Stimulated activated CD4-positive, alpha-beta T cell treated with anti-CD3 and anti-CD28 coated beads, Interleukin-4, amount 100 ng/mL, for 24 hours (primary cell): ENCODE measurements at regions not wholly inside any gene's neighbourhood (a gene's known extent, or its start where the extent isn't known, plus 50 kb on each side); places are given as distances from the start of the nearest gene placed in this dataset.
"Not testable (repeated sequence)": the region's sequence is repeated elsewhere in the genome, so short reads cannot be mapped to it uniquely, and the experiment has no call there.

Source experiments
- DNase-seq: peaks from one replicate; pipeline ENCODE4 v3.0.0-alpha.2; 2020

DNA sequence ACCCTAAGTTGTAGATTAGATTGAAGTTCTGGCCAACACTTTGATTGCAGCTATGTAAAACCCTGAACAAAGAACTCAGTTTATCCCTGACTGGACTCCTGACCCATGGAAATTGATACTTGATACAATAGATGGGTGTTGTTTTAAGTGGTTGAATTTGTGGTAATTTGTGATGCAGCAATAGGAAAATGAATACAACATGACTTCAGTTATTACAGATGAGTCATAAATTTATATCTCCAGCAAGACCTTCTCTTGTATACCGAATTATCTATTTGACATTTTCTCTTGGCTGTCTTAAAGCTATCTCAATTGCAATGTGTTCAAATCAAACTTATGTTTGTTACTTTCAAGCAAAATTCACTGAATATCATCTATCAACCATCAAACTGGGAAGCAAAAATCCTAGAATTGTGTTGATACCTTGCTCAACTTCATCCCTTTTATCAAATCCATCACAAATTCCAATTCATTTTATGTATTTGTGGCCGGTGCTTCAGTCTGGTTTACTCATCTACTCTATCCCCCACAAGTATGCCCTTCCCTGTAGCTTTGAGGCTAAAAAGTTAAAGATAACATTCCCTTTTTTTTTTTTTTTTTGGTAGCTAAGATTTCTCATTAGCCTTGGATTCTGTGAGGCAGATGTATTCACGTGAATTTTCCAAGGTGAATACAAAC, 129.4 kb upstream of the CENPW start:
- no peak for DNase-seq

DNA sequence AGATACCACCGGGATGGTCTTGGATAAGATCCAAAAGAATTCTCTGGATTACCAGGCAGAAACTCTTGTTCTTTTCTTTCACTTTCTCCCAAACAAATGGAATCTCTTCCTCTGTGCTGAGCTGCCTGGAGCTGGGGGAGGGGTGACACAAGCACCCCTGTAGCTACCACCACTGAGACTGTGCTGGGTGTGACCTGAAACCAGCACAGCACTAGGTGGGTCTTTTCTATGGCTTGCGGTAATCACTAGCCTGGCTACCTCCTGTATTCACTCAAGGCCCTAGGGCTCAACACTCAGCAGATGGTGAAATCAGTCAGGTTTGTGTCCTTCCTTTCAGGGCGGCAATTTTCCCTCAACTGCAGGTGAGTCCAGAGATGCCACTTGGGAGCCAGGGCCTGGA, 122.4 kb upstream of the CENPW start:
- no peak for DNase-seq

DNA sequence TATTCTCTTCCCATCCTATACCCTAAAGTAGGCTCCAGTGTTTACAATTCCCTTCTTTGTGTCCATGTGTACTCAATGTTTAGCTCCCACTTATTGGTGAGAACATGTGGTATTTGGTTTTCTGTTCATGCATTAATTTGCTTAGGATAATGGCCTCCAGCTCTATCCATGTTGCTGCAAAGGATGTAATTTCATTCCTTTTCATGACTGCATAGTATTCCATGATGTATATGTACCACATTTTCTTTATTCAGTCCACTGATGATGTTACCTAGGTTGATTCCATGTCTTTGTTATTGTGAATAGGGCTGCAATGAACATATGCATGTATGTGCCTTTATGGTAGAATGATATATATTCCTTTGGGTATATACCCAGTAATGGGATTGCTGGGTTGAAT, 119.0 kb upstream of the CENPW start:
- DNase-seq: not testable (repeated sequence)

DNA sequence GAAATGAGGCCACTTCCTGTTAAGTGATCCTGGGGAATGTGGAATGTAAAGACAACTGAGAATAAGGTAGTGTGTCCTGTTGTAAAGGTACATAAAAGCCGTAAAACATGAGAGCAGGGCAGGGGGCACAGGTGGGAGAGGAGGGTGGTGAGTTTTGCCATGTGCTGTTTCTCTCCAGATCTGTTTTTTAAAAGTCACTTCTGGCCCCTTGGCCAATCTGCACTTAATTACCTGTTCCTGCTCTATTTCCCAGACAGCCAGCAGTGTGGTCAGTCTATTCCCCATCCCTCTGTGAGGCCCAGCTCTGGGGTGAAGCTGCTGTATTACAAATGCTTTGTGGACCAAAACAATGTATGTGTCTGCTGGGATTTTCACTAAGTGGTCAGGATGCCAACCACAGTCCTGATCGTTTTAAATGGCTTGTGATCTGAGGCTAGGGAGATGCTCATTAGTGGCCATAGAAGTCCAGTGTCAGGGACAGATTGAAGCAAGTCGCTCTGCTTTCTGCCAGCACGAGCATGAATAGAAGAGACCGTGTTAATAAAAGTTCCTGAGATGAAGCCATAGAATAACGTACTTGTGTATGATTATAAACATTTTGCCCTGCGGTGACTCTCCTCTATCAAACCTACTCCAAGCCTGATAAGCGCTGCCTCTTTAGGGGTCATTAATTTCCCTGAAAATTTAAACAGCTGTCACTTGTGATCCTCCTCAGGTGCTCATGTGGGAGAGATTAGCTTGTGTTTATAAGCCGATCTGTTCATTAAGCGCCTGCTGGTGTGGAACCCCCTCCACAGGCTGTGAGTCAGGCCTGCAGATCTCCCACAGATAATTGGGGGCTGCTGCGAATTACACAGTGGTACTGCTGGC, 111.8 kb upstream of the CENPW start:
- DNase-seq: no peak

DNA sequence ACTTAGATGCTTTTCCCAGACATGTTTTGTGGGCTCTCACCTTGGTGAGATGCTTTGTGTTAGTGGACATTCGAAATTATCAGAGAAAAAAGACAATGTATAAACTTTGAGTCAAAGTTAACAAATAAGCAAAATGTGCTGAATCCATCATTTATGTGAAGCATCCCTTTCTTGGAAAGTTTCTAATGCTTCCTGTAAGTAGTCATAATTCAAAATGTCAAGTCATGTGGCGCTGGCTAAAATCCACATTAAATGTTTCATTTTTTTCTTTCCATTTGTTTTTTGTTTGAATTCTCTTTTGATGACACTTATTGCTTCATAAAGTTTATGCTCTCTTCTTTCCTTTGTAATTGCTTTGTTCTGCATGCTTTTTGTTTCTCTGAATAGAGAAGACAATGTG, 107.2 kb upstream of the CENPW start:
- no peak for DNase-seq

DNA sequence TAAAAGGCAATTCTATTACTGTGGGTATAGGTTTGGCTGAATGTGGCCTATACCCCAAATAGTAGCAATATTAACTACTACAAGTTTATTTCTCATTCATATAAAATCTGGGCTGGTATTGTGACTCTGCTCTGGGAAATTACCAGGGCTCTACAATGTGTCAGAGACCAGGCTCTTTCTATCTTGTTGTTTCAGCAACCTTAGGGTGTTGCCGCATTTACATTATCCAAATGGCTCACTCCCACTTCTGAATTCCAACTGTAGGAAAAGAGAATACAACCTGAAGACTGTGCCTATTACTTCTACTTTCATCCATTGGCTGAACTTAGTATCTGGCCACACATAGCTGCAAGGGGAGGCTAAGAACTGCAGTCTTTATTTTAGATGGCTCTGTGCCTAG, 106.7 kb upstream of the CENPW start:
- DNase-seq: no peak

DNA sequence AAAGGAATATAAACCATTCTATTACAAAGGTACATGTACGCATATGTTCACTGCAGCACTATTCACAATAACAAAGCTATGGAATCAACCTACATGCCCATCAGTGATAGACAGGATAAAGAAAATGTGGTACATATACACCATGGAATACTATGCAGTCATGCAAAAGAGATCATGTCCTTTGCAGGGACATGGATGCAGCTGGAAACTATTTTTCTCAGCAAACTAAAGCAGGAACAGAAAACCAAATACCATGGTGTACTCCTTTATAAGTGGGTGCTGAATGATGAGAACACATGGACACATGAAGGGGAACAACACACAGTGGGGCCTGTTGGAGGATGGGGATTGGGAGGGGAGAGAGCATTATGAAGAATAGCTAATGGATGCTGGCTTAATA, 104.6 kb upstream of the CENPW start:
- DNase-seq: no peak

DNA sequence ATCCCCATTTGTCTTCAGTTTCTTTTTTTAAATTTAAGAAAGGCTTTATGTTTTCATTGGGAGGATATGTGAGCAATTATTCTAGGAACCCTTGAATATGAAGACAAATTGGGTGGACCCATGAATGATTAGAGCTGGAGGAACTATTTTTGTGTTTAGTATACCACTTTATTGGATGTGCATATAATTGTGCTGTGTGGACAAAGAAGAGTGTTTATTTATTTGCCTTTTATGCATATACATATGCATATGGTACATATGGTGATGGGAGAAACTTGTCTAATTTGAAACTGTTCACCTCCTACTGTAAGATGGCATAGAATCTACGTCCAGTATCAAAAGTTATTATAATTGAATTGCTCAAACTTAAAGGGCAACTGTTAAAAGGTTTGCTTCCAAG, 94.8 kb upstream of the CENPW start:
- DNase-seq: no peak

DNA sequence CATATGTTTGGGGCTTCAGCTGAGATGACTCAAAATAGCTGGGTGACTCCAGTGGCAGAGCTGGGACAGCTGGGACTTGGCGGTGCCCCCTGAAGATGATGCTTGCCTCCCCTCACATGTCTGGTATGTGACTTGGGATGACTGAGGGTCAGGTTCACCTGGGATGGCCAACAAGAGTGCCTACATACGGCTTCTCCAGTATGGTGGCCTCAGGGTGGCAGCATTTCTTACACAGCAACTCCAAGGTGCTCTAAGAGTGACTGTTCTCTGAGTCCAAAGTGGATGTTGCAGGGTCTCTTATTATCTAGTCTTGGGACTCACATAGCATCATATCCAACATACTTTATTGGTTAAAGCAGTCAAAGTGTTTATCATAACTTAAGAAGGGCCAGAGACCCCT, 87.8 kb upstream of the CENPW start:
- DNase-seq: no peak

DNA sequence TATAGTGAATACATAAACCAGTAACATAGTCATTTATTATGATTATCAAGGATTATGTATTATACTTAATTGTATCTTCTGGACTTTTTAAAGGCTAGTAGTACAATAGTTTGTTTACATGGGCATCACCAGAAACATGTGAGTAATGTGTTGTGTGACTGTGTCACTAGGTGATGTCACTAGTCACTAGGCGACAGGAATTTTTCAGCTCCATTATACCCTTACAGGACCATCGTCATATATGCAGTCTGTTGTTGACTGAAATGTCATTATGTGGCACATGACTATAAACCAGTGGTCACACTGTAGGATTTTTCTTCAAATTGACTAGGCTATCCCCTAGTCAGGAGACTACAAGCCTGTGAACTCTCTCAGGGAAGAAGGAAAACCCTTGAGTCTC, 86.5 kb upstream of the CENPW start:
- DNase-seq: no peak

DNA sequence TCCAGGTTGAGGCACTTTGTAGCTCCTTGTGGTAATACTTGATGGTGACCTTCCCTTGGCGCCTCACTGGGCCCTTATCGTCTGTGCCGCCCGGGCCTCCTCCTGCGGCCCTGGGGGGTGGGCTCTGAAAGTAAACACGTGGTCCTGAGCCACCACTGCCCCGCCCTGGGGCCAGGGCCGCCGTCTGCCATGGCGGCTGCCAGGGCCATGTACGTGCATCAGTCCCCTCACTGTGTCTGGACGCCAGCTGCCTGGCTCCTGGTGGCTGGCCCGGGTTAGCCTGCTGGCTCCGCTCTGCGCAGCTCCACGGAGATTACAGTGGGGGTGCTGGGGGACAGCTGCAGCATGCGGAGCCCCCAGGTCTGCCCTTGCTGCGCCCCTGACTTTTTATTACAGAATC, 81.8 kb upstream of the CENPW start:
- no peak for DNase-seq

DNA sequence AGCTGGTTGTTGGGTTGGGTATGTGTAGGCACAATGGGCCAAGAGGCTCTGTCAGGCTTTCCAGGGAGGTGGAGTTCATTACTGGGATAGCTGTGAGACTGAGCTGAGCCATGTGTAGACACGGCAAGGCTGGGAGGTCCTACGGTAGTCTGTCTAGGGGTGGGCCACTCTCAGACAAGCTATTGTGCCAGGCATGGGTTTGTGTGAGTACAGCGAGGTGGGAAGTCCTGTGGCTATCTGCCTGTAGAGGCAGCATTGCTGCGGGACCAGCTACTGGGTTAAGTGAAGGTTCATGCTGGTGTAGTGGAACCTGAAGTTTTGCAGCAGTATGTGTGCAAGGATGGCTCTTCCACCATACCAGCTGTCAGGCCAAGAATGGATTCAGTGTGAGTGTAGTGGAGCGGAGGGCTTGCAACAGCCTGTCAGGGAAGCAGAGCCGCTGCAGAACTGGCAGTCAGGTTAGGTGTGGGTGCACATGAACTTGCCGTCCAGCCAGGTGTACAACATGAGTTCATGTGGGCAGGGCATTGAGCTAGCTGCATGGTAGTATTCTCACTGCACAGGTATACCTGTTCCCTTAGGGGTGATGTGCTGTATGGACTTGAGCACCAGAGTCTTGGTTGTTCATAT, 78.0 kb upstream of the CENPW start:
- DNase-seq: no peak

DNA sequence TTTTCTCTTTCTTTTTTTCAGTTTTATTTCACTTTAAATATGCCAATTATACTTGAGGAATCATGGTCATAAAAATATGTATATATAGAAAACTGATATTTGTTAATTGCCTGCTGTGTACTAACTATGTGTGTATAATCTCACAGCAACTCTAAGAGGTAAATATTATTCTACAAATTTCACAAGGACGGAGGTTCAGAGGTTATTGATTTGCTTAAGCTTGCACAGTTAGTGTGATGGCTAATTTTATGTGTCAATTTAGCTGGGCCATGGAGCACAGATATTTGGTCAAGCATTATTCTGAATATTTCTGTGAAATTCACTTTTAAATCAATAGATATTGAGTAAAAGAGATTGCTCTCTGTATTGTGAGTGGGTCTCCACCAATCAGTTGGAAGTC, 75.7 kb upstream of the CENPW start:
- no peak for DNase-seq

DNA sequence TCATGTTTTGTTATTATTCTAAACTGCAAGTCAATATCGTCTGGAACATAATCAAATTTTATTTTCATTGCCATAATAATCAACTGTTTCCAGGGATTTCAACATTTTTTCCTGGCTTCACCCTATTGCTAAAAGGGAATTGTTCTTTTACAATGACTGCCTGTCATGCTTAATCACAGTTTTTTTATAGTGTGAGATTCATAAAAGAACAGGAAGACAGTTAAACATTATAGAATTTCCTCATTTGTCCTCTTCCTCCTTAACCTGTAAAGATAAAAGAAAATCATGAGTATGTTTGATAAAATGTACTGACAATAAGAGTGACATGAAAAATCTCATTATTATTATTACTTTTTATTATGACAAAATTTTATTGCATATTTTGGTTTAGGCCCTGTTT, 73.3 kb upstream of the CENPW start:
- DNase-seq: no peak

DNA sequence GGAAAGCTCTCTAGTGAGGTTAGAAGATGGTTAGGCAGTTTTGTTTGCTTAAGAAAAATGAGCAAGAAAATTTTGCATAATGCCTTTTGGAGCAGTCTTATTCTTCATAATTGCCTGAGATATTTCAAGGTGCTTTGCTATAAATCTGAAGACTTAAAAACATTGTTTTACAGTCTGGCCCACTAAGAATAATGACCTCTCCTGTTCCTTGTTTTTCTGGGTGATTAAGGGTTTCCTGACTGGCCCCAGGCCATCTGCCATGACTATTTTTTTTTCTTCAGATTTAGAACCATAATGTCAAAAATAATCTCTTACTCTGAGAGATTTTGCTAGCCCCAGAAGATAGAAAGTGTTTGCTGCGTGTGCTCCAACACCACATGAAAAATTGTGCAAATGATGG, 72.3 kb upstream of the CENPW start:
- DNase-seq: no peak

DNA sequence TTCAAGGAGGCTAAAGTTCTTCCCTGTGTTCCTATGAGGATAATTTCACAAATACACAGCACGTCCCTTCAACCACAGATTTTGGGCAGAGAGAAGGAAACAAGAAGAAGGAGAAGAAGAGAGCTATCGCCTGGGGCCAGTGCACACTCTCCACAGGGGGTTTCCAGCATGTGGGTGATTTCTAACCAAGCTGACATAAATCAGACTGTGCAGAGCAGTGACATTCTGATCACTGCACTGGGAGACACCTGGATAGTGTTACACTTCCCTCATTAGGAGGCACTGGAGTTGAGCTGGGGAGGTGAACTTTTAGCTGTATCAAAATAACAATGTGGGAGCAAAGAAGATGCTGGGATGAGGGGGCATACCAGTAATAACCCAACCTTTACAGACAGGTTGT, 71.8 kb upstream of the CENPW start:
- no peak for DNase-seq

DNA sequence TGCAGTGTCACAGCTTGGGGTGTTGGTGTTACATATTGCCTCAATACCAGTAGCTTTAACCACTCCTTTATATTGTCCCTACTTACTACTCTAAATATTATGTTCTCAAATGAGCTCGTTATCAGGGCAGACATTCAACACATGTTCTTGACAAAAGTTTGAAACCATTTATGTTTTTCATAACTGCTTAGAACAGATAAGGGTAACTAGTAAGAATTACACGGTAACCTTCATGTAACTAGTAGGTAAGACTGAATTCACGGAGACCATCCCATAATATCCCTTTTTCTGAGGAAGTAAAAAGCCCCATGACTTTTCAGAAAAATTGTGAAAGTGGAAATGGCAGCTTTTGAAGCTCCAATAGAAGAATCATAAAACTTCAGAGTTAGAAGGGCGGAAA, 59.6 kb upstream of the CENPW start:
- DNase-seq: no peak

DNA sequence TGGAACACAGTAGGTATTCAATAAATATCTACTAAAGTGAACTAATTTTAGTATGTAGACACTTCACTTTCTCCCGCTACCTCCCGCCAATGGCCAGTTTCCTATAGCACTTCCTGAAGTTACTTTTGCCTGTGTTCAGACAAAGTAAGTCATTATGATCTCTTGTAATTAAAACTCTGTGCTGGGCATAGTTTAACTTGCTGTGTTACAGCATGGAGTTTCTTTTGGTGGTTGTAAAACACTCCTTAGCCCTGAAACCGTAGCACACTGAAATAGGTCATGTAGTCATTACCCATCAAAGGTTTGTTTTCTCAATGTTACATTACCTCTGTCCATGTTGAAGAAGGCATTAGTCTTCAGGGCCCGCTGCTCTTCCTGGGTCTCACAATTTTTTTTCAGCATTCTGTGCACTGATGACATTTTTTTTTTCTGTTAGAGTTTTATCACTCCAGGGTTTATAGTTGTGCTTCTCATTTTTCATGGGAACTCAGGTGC, 54.0 kb upstream of the CENPW start:
- DNase-seq: no peak
